IPS DF 4.7 (cell line): ENCODE measurements at regions not wholly inside any gene's neighbourhood (a gene's known extent, or its start where the extent isn't known, plus 50 kb on each side); places are given as distances from the start of the nearest gene placed in this dataset.

Experiments used
- DNase-seq: peaks from one replicate; pipeline ENCODE4 v3.0.0-alpha.2; 2013; ENCODE audit warnings: low spot score; ENCODE audit errors: extremely low read depth

GRCh38 chr16:6309271-6309670 is 1023.4 kb upstream of the RBFOX1 start:
- DNase-seq: no peak

GRCh38 chr16:6308176-6308575 is 1024.5 kb upstream of the RBFOX1 start:
- no peak for DNase-seq

- no peak for DNase-seq
Measured at GRCh38 chr16:6300523-6300922, 1032.1 kb upstream of the RBFOX1 start.

GRCh38 chr16:6297666-6298410 is 1034.8 kb upstream of the RBFOX1 start:
- DNase-seq: no peak

GRCh38 chr16:6286176-6286575 is 1046.5 kb upstream of the RBFOX1 start:
- no peak for DNase-seq

- DNase-seq: no peak
Measured at GRCh38 chr16:6284731-6285130, 1047.9 kb upstream of the RBFOX1 start.

GRCh38 chr16:6281994-6282393 is 1050.7 kb upstream of the RBFOX1 start:
- DNase-seq: no peak

- DNase-seq: no peak
Measured at GRCh38 chr16:6281274-6281673, 1051.4 kb upstream of the RBFOX1 start.

- DNase-seq: no peak
Measured at GRCh38 chr16:6280055-6280454, 1052.6 kb upstream of the RBFOX1 start.

GRCh38 chr16:6279286-6279685 is 1053.4 kb upstream of the RBFOX1 start:
- no peak for DNase-seq

- no peak for DNase-seq
Measured at GRCh38 chr16:6274351-6274750, 1058.3 kb upstream of the RBFOX1 start.

GRCh38 chr16:6267682-6268081 is 1065.0 kb upstream of the RBFOX1 start:
- DNase-seq: no peak

- DNase-seq: no peak
Measured at GRCh38 chr16:6266703-6267102, 1065.9 kb upstream of the RBFOX1 start.

- no peak for DNase-seq
Measured at GRCh38 chr16:6265968-6266367, 1066.7 kb upstream of the RBFOX1 start.

GRCh38 chr16:6258056-6258455 is 1074.6 kb upstream of the RBFOX1 start:
- DNase-seq: no peak

- DNase-seq: no peak
Measured at GRCh38 chr16:6252541-6252940, 1080.1 kb upstream of the RBFOX1 start.

- DNase-seq: no peak
Measured at GRCh38 chr16:6250511-6250910, 1082.1 kb upstream of the RBFOX1 start.

- DNase-seq: no peak
Measured at GRCh38 chr16:6249863-6250262, 1082.8 kb upstream of the RBFOX1 start.

- no peak for DNase-seq
Measured at GRCh38 chr16:6248199-6248598, 1084.4 kb upstream of the RBFOX1 start.

GRCh38 chr16:6247775-6248174 is 1084.9 kb upstream of the RBFOX1 start:
- DNase-seq: no peak

GRCh38 chr16:6247150-6247549 is 1085.5 kb upstream of the RBFOX1 start:
- DNase-seq: no peak

- DNase-seq: no peak
Measured at GRCh38 chr16:6246266-6246665, 1086.4 kb upstream of the RBFOX1 start.

GRCh38 chr16:6232056-6232455 is 1100.6 kb upstream of the RBFOX1 start:
- DNase-seq: no peak

GRCh38 chr16:6231398-6231797 is 1101.2 kb upstream of the RBFOX1 start:
- DNase-seq: no peak
